ENCODE measurements at regions not wholly inside any gene's neighbourhood (a gene's known extent, or its start where the extent isn't known, plus 50 kb on each side); places are given as distances from the start of the nearest gene placed in this dataset.

GRCh38 chr15:60208709-60209108 lies 189.1 kb downstream of the ANXA2 start:
- no peak for TF ChIP-seq CTCF (IDR thresholded peaks at IDR 0.05; ENCODE audit: poor library complexity, severe bottlenecking)
- no peak for TF ChIP-seq EP300 (conservative IDR thresholded peaks at IDR 0.05; ENCODE audit: poor library complexity, severe bottlenecking)
- TF ChIP-seq RAD21 (conservative IDR thresholded peaks at IDR 0.05), result no peak
- TF ChIP-seq EZH2 (IDR thresholded peaks at IDR 0.05; ENCODE audit: borderline replicate concordance, insufficient read depth, low read length, poor library complexity, severe bottlenecking), result no peak
- TF ChIP-seq REST (IDR thresholded peaks at IDR 0.05; ENCODE audit: borderline replicate concordance), result no peak

Data from neural cell (in vitro differentiated cells).